ENCODE measurements at regions not wholly inside any gene's neighbourhood (a gene's known extent, or its start where the extent isn't known, plus 50 kb on each side); places are given as distances from the start of the nearest gene placed in this dataset.

DNA sequence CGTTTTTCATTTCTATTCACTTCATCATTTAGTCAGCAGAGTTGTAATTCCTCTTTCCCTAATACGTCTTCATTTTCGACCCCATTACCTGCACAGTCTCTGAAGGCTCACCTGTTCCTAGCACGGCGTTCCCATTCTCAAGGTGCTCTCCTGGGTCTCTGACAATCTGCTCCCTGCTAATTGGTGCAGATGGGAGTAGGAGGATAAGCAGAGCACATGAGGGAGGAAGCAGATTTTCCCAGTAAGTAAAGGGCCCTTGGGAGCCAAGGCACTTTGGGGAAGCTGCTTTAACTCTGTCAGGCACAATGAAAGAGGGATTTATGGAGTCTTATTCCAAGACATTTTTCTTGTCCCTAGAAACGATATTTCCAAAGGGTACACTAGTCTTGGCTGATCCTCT, 466.4 kb downstream of the STIM2 start:
- H3K9me3 ChIP-seq, result no peaks in the 10 kb centered on the region
- no peaks in the 10 kb centered on the region for H3K27me3 ChIP-seq
- ATAC-seq (ENCODE audit: low FRiP score in 2 of 2) (no peak), DNase-seq (no peak)
- no peak overlapping the region for H3K4me3 ChIP-seq
- 82 to 86% methylated on average over 6 of the region's 6 CpGs for WGBS, 2 donors
- no peaks in the 10 kb centered on the region for H3K36me3 ChIP-seq
- no peak overlapping the region for H3K27ac ChIP-seq
- no peaks in the 10 kb centered on the region for H3K4me1 ChIP-seq
- TF ChIP-seq EP300 (IDR thresholded peaks at IDR 0.05), result no peak
- no peak for TF ChIP-seq CTCF (IDR thresholded peaks at IDR 0.05)
- TF ChIP-seq POLR2A (IDR thresholded peaks at IDR 0.05), result no peak
- TF ChIP-seq POLR2AphosphoS5 (IDR thresholded peaks at IDR 0.05), result no peak

- TF ChIP-seq POLR2A (IDR thresholded peaks at IDR 0.05), result no peak
- TF ChIP-seq CTCF (IDR thresholded peaks at IDR 0.05), result no peak
- TF ChIP-seq EP300 (IDR thresholded peaks at IDR 0.05), result no peak
- no peak for TF ChIP-seq POLR2AphosphoS5 (IDR thresholded peaks at IDR 0.05)
- H3K4me3 ChIP-seq, result no peak overlapping the region
- H3K9me3 ChIP-seq, result no peaks in the 10 kb centered on the region
- H3K4me1 ChIP-seq, result no peaks in the 10 kb centered on the region
- ATAC-seq (ENCODE audit: low FRiP score in 2 of 2) (no peak), DNase-seq (no peak)
- H3K27me3 ChIP-seq, result no peaks in the 10 kb centered on the region
- WGBS, 2 donors, result 44 to 54% methylated on average over 4 to 5 of the region's 5 CpGs
- no peak overlapping the region for H3K27ac ChIP-seq
- H3K36me3 ChIP-seq, result no peaks in the 10 kb centered on the region
These were observed 467.0 kb downstream of the STIM2 start for GRCh38 chr4:27327421-27328181.

- no peak overlapping the region for H3K27ac ChIP-seq
- no peak overlapping the region for H3K4me3 ChIP-seq
- H3K36me3 ChIP-seq, result no peaks in the 10 kb centered on the region
- no peak for TF ChIP-seq POLR2AphosphoS5 (IDR thresholded peaks at IDR 0.05)
- no peak for TF ChIP-seq EP300 (IDR thresholded peaks at IDR 0.05)
- no peak for TF ChIP-seq CTCF (IDR thresholded peaks at IDR 0.05)
- TF ChIP-seq POLR2A (IDR thresholded peaks at IDR 0.05), result no peak
- H3K27me3 ChIP-seq, result no peaks in the 10 kb centered on the region
- DNase-seq, result no peak
- no peaks in the 10 kb centered on the region for H3K4me1 ChIP-seq
- no peak for ATAC-seq (ENCODE audit: low FRiP score in 2 of 2)
- WGBS, 2 donors, result 79 to 81% methylated on average over 3 of the region's 3 CpGs
- peaks cover 0 to 6% (median 0%) of the 10 kb centered on the region in 4 donors for H3K9me3 ChIP-seq
These were observed 477.9 kb downstream of the STIM2 start for GRCh38 chr4:27338530-27338929.

DNA sequence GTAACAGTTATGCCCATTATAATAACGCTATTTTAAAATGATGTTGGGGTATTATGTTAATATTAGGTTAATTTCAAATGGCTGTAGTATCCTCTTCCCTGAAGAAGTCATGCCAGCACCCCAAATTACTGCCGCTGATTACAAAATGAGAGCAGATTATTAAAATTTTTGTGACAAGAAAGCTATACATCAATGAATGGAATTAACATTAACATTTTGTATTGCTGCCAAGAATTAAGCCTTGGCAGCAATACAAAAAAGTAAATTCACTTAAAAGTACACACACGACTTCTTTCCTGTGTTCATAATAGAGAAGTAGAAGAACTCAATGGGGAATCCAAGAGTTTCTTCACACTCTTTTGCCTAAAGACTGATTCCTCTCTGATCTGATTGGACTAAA, 482.8 kb downstream of the STIM2 start:
- WGBS, 2 donors, result 38 to 43% methylated on average over 3 of the region's 3 CpGs
- TF ChIP-seq EP300 (IDR thresholded peaks at IDR 0.05), result no peak
- TF ChIP-seq POLR2AphosphoS5 (IDR thresholded peaks at IDR 0.05), result no peak
- TF ChIP-seq POLR2A (IDR thresholded peaks at IDR 0.05), result no peak
- TF ChIP-seq CTCF (IDR thresholded peaks at IDR 0.05), result no peak
- H3K36me3 ChIP-seq, result no peaks in the 10 kb centered on the region
- ATAC-seq (ENCODE audit: low FRiP score in 2 of 2) (no peak), DNase-seq (no peak)
- no peak overlapping the region for H3K27ac ChIP-seq
- no peaks in the 10 kb centered on the region for H3K9me3 ChIP-seq
- H3K4me1 ChIP-seq, result no peaks in the 10 kb centered on the region
- no peak overlapping the region for H3K4me3 ChIP-seq
- H3K27me3 ChIP-seq, result no peaks in the 10 kb centered on the region

DNA sequence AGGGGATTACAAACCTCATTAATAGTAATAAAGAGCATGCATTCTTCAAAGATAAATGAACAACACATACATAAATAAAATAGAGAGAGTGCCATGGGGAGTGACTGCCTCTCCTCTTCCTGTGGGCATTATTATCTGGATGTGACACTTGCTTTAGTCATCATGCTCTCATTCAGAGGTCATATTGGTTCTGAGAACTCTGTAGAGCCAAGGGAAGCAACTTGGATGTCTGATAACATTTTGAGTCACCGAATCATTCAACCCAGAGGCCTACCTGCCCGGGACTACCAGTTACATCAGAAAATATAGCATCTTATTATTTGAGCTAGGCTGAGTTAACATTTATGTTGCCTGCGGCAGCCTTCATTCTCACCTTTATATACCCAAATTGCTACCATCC, 489.5 kb downstream of the STIM2 start:
- Histone ChIP-seq H3K27ac (no peak overlapping the region), H3K9me3 (no peaks in the 10 kb centered on the region), H3K27me3 (no peaks in the 10 kb centered on the region), H3K4me3 (no peak overlapping the region), H3K36me3 (no peaks in the 10 kb centered on the region), H3K4me1 (no peaks in the 10 kb centered on the region)
- whole genome bisulfite sequencing, 2 donors, result 81 to 86% methylated on average over 3 of the region's 3 CpGs
- no peak for ATAC-seq (ENCODE audit: low FRiP score in 2 of 2)
- TF ChIP-seq CTCF (IDR thresholded peaks at IDR 0.05), result no peak
- no peak for TF ChIP-seq POLR2A (IDR thresholded peaks at IDR 0.05)
- no peak for TF ChIP-seq EP300 (IDR thresholded peaks at IDR 0.05)
- TF ChIP-seq POLR2AphosphoS5 (IDR thresholded peaks at IDR 0.05), result no peak
- DNase-seq, result no peak
